ENCODE measurements at regions not wholly inside any gene's neighbourhood (a gene's known extent, or its start where the extent isn't known, plus 50 kb on each side); places are given as distances from the start of the nearest gene placed in this dataset.

GRCh38 chr5:3252235-3252634, 343.4 kb upstream of the IRX1 start:
- no peak for DNase-seq (ENCODE audit: low read depth in 2 of 2)
- Histone ChIP-seq H3K27ac (ENCODE audit: insufficient read depth, low read length) (no peak overlapping the region), H3K79me2 (ENCODE audit: control insufficient read depth, insufficient read depth, low read length) (no peaks in the 10 kb centered on the region), H3K9me3 (ENCODE audit: control insufficient read depth, insufficient read depth, low read depth, low read length) (no peaks in the 10 kb centered on the region), H3K4me1 (ENCODE audit: control insufficient read depth, extremely low read depth, insufficient read depth, low read length) (no peaks in the 10 kb centered on the region), H3K4me2 (ENCODE audit: extremely low read depth, insufficient read depth, low read length) (no peak overlapping the region), H4K20me1 (ENCODE audit: control insufficient read depth, extremely low read depth, insufficient read depth, low read length) (no peaks in the 10 kb centered on the region), H2AFZ (ENCODE audit: low read length) (no peak overlapping the region), H3K9ac (ENCODE audit: insufficient read depth, low read length) (no peak overlapping the region), H3K36me3 (ENCODE audit: control insufficient read depth, insufficient read depth, low read length) (no peaks in the 10 kb centered on the region), H3K4me3 (replicated peaks in 1 of 4; ENCODE audit: control extremely low read depth in 1 of 4, insufficient read depth in 1 of 4, low read depth in 3 of 4, low read length in 4 of 4) (no peak overlapping the region), H3K27me3 (ENCODE audit: control insufficient read depth, insufficient read depth, low read length) (no peaks in the 10 kb centered on the region)
- no peak for TF ChIP-seq CTCF (conservative IDR thresholded peaks at IDR 0.05 in 1 of 2, IDR thresholded peaks at IDR 0.05 in 1 of 2; ENCODE audit: low read depth in 1 of 2, low read length in 2 of 2)
- no peak for TF ChIP-seq EZH2 (IDR thresholded peaks at IDR 0.05; ENCODE audit: low read length, missing control alignments)

GRCh38 chr5:3251784-3252183, 343.8 kb upstream of the IRX1 start:
- no peaks in the 10 kb centered on the region for H3K4me1 ChIP-seq (ENCODE audit: control insufficient read depth, extremely low read depth, insufficient read depth, low read length)
- H3K36me3 ChIP-seq (ENCODE audit: control insufficient read depth, insufficient read depth, low read length), result no peaks in the 10 kb centered on the region
- no peak overlapping the region for H3K4me2 ChIP-seq (ENCODE audit: extremely low read depth, insufficient read depth, low read length)
- H3K27me3 ChIP-seq (ENCODE audit: control insufficient read depth, insufficient read depth, low read length), result no peaks in the 10 kb centered on the region
- H3K4me3 ChIP-seq (replicated peaks in 1 of 4; ENCODE audit: control extremely low read depth in 1 of 4, insufficient read depth in 1 of 4, low read depth in 3 of 4, low read length in 4 of 4), result no peak overlapping the region
- H4K20me1 ChIP-seq (ENCODE audit: control insufficient read depth, extremely low read depth, insufficient read depth, low read length), result no peaks in the 10 kb centered on the region
- no peak for TF ChIP-seq CTCF (conservative IDR thresholded peaks at IDR 0.05 in 1 of 2, IDR thresholded peaks at IDR 0.05 in 1 of 2; ENCODE audit: low read depth in 1 of 2, low read length in 2 of 2)
- no peak for TF ChIP-seq EZH2 (IDR thresholded peaks at IDR 0.05; ENCODE audit: low read length, missing control alignments)
- H3K79me2 ChIP-seq (ENCODE audit: control insufficient read depth, insufficient read depth, low read length), result no peaks in the 10 kb centered on the region
- no peak overlapping the region for H3K27ac ChIP-seq (ENCODE audit: insufficient read depth, low read length)
- no peak for DNase-seq (ENCODE audit: low read depth in 2 of 2)
- H2AFZ ChIP-seq (ENCODE audit: low read length), result no peak overlapping the region
- no peak overlapping the region for H3K9ac ChIP-seq (ENCODE audit: insufficient read depth, low read length)
- no peaks in the 10 kb centered on the region for H3K9me3 ChIP-seq (ENCODE audit: control insufficient read depth, insufficient read depth, low read depth, low read length)

GRCh38 chr5:3249401-3249800, 346.2 kb upstream of the IRX1 start:
- H3K9ac ChIP-seq (ENCODE audit: insufficient read depth, low read length), result no peak overlapping the region
- no peaks in the 10 kb centered on the region for H3K27me3 ChIP-seq (ENCODE audit: control insufficient read depth, insufficient read depth, low read length)
- no peaks in the 10 kb centered on the region for H3K4me1 ChIP-seq (ENCODE audit: control insufficient read depth, extremely low read depth, insufficient read depth, low read length)
- no peak overlapping the region for H3K4me2 ChIP-seq (ENCODE audit: extremely low read depth, insufficient read depth, low read length)
- H3K36me3 ChIP-seq (ENCODE audit: control insufficient read depth, insufficient read depth, low read length), result no peaks in the 10 kb centered on the region
- no peaks in the 10 kb centered on the region for H4K20me1 ChIP-seq (ENCODE audit: control insufficient read depth, extremely low read depth, insufficient read depth, low read length)
- no peak for DNase-seq (ENCODE audit: low read depth in 2 of 2)
- H3K27ac ChIP-seq (ENCODE audit: insufficient read depth, low read length), result no peak overlapping the region
- H2AFZ ChIP-seq (ENCODE audit: low read length), result no peak overlapping the region
- H3K4me3 ChIP-seq (replicated peaks in 1 of 4; ENCODE audit: control extremely low read depth in 1 of 4, insufficient read depth in 1 of 4, low read depth in 3 of 4, low read length in 4 of 4), result no peak overlapping the region
- no peaks in the 10 kb centered on the region for H3K79me2 ChIP-seq (ENCODE audit: control insufficient read depth, insufficient read depth, low read length)
- H3K9me3 ChIP-seq (ENCODE audit: control insufficient read depth, insufficient read depth, low read depth, low read length), result no peaks in the 10 kb centered on the region
- no peak for TF ChIP-seq CTCF (conservative IDR thresholded peaks at IDR 0.05 in 1 of 2, IDR thresholded peaks at IDR 0.05 in 1 of 2; ENCODE audit: low read depth in 1 of 2, low read length in 2 of 2)
- TF ChIP-seq EZH2 (IDR thresholded peaks at IDR 0.05; ENCODE audit: low read length, missing control alignments), result no peak
